LHCN-M2 (cell line): ENCODE measurements at regions not wholly inside any gene's neighbourhood (a gene's known extent, or its start where the extent isn't known, plus 50 kb on each side); places are given as distances from the start of the nearest gene placed in this dataset.

Experiments
- DNase-seq: peaks from one replicate; pipeline ENCODE4 v3.0.0-alpha.2; 2012; ENCODE audit warnings: low read depth

- DNase-seq: no peak
Measured at GRCh38 chr9:126017758-126018157, 270.6 kb downstream of the PBX3 start.

- DNase-seq: no peak
Measured at GRCh38 chr9:126020836-126021235, 273.7 kb downstream of the PBX3 start.

- no peak for DNase-seq
Measured at GRCh38 chr9:126023962-126024361, 276.8 kb downstream of the PBX3 start.

GRCh38 chr9:126024581-126025230, 277.5 kb downstream of the PBX3 start:
- no peak for DNase-seq

GRCh38 chr9:126025991-126026390, 278.8 kb downstream of the PBX3 start:
- no peak for DNase-seq

- DNase-seq: no peak
Measured at GRCh38 chr9:126027566-126027965, 280.4 kb downstream of the PBX3 start.

- no peak for DNase-seq
Measured at GRCh38 chr9:126028746-126029145, 281.6 kb downstream of the PBX3 start.

GRCh38 chr9:126030716-126031115, 283.5 kb downstream of the PBX3 start:
- DNase-seq: no peak

GRCh38 chr9:126031116-126031515, 283.9 kb downstream of the PBX3 start:
- no peak for DNase-seq

GRCh38 chr9:126032135-126032534, 285.0 kb downstream of the PBX3 start:
- DNase-seq: no peak

- DNase-seq: no peak
Measured at GRCh38 chr9:126033318-126033717, 286.1 kb downstream of the PBX3 start.

- DNase-seq: no peak
Measured at GRCh38 chr9:126033956-126034355, 286.8 kb downstream of the PBX3 start.

- no peak for DNase-seq
Measured at GRCh38 chr9:126036881-126037291, 289.7 kb downstream of the PBX3 start.

- no peak for DNase-seq
Measured at GRCh38 chr9:126038790-126039189, 287.8 kb upstream of the MVB12B start.

GRCh38 chr9:126043681-126044080, 282.9 kb upstream of the MVB12B start:
- no peak for DNase-seq

GRCh38 chr9:126049088-126049487, 277.5 kb upstream of the MVB12B start:
- DNase-seq: no peak

GRCh38 chr9:126049896-126050604, 276.6 kb upstream of the MVB12B start:
- DNase-seq: no peak

GRCh38 chr9:126050605-126050990, 276.0 kb upstream of the MVB12B start:
- no peak for DNase-seq

GRCh38 chr9:126051446-126052130, 275.0 kb upstream of the MVB12B start:
- no peak for DNase-seq

GRCh38 chr9:126052791-126053190, 273.8 kb upstream of the MVB12B start:
- DNase-seq: no peak

- no peak for DNase-seq
Measured at GRCh38 chr9:126053913-126054312, 272.7 kb upstream of the MVB12B start.

GRCh38 chr9:126055381-126055985, 271.1 kb upstream of the MVB12B start:
- DNase-seq: peak; percentile 37
